Activated CD4-positive, alpha-beta T cell treated with anti-CD3 and anti-CD28 coated beads, Interleukin-2, Interleukin-6, amounts not matched to agents 100 ng/mL and 50 ng/mL, durations not matched to agents 16 hours and 8 hours (primary cell): ENCODE measurements at regions not wholly inside any gene's neighbourhood (a gene's known extent, or its start where the extent isn't known, plus 50 kb on each side); places are given as distances from the start of the nearest gene placed in this dataset.
A peak's percentile ranks its signal among the peaks of the same experiment; 100 is the strongest.
"Not testable (repeated sequence)": the region's sequence is repeated elsewhere in the genome, so short reads cannot be mapped to it uniquely, and the experiment has no call there.

ENCODE experiments used
- DNase-seq: peaks from one replicate; pipeline ENCODE4 v3.0.0-alpha.2; 2020

GRCh38 chr9:2356041-2356790 lies 265.4 kb upstream of the VLDLR start:
- DNase-seq, result no peak

- DNase-seq, result no peak
These were observed 261.6 kb upstream of the VLDLR start for GRCh38 chr9:2359891-2360471.

GRCh38 chr9:2362150-2362549 lies 259.4 kb upstream of the VLDLR start:
- no peak for DNase-seq

- no peak for DNase-seq
These were observed 258.3 kb upstream of the VLDLR start for GRCh38 chr9:2363138-2363745.

GRCh38 chr9:2363781-2364180 lies 257.8 kb upstream of the VLDLR start:
- no peak for DNase-seq

- DNase-seq, result peak; percentile 2
These were observed 253.6 kb upstream of the VLDLR start for GRCh38 chr9:2367970-2368369.

GRCh38 chr9:2373648-2374047 lies 247.9 kb upstream of the VLDLR start:
- no peak for DNase-seq

GRCh38 chr9:2375114-2375513 lies 246.5 kb upstream of the VLDLR start:
- DNase-seq, result no peak

- no peak for DNase-seq
These were observed 244.5 kb upstream of the VLDLR start for GRCh38 chr9:2377117-2377516.

GRCh38 chr9:2377834-2378233 lies 243.8 kb upstream of the VLDLR start:
- no peak for DNase-seq

GRCh38 chr9:2378266-2378665 lies 243.3 kb upstream of the VLDLR start:
- no peak for DNase-seq

- DNase-seq, result no peak
These were observed 242.8 kb upstream of the VLDLR start for GRCh38 chr9:2378816-2379215.

- DNase-seq, result no peak
These were observed 236.8 kb upstream of the VLDLR start for GRCh38 chr9:2384741-2385140.

- DNase-seq, result no peak
These were observed 235.8 kb upstream of the VLDLR start for GRCh38 chr9:2385746-2386145.

GRCh38 chr9:2386566-2386965 lies 235.0 kb upstream of the VLDLR start:
- DNase-seq, result no peak

GRCh38 chr9:2387166-2387565 lies 234.4 kb upstream of the VLDLR start:
- no peak for DNase-seq

GRCh38 chr9:2389404-2389803 lies 232.2 kb upstream of the VLDLR start:
- DNase-seq, result no peak

- no peak for DNase-seq
These were observed 231.6 kb upstream of the VLDLR start for GRCh38 chr9:2390028-2390427.

GRCh38 chr9:2391509-2392132 lies 230.0 kb upstream of the VLDLR start:
- DNase-seq, result not testable (repeated sequence)

- DNase-seq, result not testable (repeated sequence)
These were observed 227.4 kb upstream of the VLDLR start for GRCh38 chr9:2394087-2394741.

- no peak for DNase-seq
These were observed 225.6 kb upstream of the VLDLR start for GRCh38 chr9:2395814-2396612.

GRCh38 chr9:2396622-2397285 lies 224.8 kb upstream of the VLDLR start:
- no peak for DNase-seq
